ENCODE measurements at regions not wholly inside any gene's neighbourhood (a gene's known extent, or its start where the extent isn't known, plus 50 kb on each side); places are given as distances from the start of the nearest gene placed in this dataset.

DNA sequence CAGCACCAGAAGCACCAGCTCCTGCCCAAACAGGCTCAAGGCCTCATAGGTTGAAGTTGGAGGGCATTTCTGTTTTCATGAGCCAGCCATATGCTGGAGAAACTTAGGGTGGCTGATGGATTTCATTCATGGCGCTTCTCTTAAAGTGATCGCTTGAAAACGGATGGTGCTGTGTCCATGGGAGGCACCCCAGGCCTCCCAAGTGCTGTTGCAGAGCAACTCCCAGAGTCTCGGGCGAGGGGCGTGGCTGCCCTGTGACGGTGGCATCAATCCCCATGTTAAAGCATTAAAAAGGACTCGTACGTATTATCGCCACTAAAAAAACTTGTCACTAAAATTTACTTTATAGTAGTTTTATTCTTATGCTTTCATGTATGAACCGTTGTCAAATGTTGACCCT lies 128.3 kb downstream of the MRPL36 start:
- no peak for TF ChIP-seq CEBPB (IDR thresholded peaks at IDR 0.05)
- TF ChIP-seq, protein P1, sequence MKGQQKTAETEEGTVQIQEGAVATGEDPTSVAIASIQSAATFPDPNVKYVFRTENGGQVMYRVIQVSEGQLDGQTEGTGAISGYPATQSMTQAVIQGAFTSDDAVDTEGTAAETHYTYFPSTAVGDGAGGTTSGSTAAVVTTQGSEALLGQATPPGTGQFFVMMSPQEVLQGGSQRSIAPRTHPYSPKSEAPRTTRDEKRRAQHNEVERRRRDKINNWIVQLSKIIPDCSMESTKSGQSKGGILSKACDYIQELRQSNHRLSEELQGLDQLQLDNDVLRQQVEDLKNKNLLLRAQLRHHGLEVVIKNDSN (IDR thresholded peaks at IDR 0.05), result no peak
- TF ChIP-seq FOXM1 (IDR thresholded peaks at IDR 0.05; ENCODE audit: borderline replicate concordance, low read depth), result no peak
- TF ChIP-seq NFIC (IDR thresholded peaks at IDR 0.05), result no peak
- TF ChIP-seq TEAD4 (IDR thresholded peaks at IDR 0.05), result no peak
- TF ChIP-seq EGR1 (IDR thresholded peaks at IDR 0.05), result no peak

DNA sequence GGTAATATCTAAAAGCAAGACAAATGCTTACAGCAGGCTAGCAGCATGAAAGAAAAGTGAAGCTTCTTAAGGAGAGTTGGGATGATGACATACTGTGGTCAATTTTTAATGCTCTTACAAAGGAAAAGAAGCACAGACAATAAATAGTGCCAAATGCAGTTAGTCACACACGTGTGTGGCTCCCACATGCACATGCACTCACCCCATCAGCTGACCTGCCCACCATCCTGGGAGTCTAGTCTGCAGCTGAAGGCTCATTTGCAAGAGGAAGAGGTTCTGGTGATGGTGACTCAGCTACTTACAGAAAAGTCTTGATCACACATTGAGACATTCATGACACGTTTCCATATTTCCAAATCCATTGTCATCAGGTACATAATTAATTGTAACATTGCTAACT lies 129.3 kb downstream of the MRPL36 start:
- TF ChIP-seq FOXM1 (IDR thresholded peaks at IDR 0.05; ENCODE audit: borderline replicate concordance, low read depth) (no peak), YY1 (IDR thresholded peaks at IDR 0.05; ENCODE audit: low read depth) (no peak)
- TF ChIP-seq, protein P2, sequence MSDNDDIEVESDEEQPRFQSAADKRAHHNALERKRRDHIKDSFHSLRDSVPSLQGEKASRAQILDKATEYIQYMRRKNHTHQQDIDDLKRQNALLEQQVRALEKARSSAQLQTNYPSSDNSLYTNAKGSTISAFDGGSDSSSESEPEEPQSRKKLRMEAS (IDR thresholded peaks at IDR 0.05), result no peak

DNA sequence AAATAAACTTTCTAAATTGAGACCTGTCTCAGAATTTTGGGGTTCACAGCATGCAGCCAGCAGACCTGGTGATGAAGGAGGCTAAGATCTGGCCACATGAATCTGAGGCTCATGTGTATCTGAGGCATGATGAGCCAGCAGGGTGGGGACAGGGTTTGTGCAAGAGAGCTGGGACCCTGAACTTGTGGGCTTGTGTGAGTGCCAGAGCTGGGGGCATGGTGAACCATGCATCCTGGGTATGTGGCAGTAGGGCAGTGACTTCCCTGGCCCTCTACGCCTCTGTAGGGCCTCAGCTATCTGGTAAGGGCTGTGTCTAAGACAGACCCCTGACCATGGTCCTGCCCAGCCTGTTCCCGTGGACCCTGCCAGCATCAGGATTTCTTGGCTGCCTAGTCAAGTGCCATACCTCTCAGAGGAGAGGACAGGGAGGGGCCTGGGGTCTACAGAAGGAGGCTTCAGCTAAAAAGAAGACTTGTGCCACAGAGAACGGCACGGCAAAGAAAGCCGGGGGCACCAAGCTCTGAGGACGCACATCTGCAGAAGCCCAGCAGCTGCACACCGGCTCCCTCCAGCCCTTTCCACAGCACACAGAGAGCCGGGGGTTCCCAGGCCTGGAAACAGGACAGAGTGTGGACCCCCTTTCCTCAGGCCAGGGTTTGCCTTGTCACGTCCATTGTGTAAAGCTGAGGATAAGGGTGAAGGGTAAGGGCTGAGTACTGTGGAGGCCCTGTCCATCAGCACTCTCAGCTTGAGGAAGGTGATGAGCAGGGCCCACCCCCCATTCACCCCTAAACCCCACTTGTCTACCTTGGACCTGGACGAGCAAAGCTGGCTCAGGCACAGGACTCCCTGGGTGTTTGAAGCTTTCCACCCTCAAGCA lies 130.1 kb downstream of the MRPL36 start:
- TF ChIP-seq CEBPB (IDR thresholded peaks at IDR 0.05) (no peak), TAF1 (IDR thresholded peaks at IDR 0.05; ENCODE audit: low read depth) (no peak)
- TF ChIP-seq, protein P3, sequence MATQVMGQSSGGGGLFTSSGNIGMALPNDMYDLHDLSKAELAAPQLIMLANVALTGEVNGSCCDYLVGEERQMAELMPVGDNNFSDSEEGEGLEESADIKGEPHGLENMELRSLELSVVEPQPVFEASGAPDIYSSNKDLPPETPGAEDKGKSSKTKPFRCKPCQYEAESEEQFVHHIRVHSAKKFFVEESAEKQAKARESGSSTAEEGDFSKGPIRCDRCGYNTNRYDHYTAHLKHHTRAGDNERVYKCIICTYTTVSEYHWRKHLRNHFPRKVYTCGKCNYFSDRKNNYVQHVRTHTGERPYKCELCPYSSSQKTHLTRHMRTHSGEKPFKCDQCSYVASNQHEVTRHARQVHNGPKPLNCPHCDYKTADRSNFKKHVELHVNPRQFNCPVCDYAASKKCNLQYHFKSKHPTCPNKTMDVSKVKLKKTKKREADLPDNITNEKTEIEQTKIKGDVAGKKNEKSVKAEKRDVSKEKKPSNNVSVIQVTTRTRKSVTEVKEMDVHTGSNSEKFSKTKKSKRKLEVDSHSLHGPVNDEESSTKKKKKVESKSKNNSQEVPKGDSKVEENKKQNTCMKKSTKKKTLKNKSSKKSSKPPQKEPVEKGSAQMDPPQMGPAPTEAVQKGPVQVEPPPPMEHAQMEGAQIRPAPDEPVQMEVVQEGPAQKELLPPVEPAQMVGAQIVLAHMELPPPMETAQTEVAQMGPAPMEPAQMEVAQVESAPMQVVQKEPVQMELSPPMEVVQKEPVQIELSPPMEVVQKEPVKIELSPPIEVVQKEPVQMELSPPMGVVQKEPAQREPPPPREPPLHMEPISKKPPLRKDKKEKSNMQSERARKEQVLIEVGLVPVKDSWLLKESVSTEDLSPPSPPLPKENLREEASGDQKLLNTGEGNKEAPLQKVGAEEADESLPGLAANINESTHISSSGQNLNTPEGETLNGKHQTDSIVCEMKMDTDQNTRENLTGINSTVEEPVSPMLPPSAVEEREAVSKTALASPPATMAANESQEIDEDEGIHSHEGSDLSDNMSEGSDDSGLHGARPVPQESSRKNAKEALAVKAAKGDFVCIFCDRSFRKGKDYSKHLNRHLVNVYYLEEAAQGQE (IDR thresholded peaks at IDR 0.05; ENCODE audit: low read depth), result peak; percentile 67

DNA sequence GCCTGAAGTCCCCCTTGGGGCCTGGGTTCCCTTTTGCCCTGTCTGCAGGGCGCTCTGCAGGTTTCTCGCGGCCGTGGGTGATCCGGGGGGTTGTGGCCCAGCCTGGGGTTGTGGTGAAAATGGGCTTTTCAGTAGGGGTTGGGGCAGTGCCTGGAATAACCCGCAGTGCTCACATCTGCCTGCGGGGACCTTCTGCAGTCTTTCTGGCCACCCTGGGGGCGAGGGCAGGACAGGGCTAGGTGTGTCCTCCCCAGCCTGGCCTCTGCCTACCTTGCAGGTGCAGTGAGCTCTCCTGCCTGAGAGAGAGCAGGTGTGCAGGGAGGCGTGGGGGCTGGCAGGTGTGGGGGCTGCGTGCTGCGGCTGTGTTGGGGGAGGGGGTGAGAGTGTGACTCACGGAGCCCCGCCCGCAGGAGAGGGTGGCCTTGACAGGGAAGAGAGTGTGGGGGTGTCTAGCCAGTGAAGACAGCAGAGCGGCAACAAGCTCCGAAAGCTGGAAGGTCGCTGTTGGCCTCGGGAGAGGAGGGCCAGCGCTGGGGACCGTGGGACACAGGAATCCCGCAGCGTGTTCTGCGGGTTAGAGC lies 131.4 kb downstream of the MRPL36 start:
- TF ChIP-seq NFIC (IDR thresholded peaks at IDR 0.05) (no peak), EP300 (IDR thresholded peaks at IDR 0.05; ENCODE audit: borderline replicate concordance) (no peak), ZBTB7A (IDR thresholded peaks at IDR 0.05; ENCODE audit: low read depth) (no peak), TAF1 (IDR thresholded peaks at IDR 0.05; ENCODE audit: low read depth) (no peak), CEBPB (IDR thresholded peaks at IDR 0.05) (no peak), RAD21 (IDR thresholded peaks at IDR 0.05; ENCODE audit: low read depth) (no peak), TCF12 (IDR thresholded peaks at IDR 0.05; ENCODE audit: low read depth) (no peak), YY1 (IDR thresholded peaks at IDR 0.05; ENCODE audit: low read depth) (no peak), CREB1 (IDR thresholded peaks at IDR 0.05; ENCODE audit: low read depth) (no peak), TEAD4 (IDR thresholded peaks at IDR 0.05) (no peak), FOXM1 (IDR thresholded peaks at IDR 0.05; ENCODE audit: borderline replicate concordance, low read depth) (no peak), EGR1 (IDR thresholded peaks at IDR 0.05) (no peak)
- TF ChIP-seq, protein P3 (IDR thresholded peaks at IDR 0.05; ENCODE audit: low read depth), result no peak
- TF ChIP-seq, protein P1 (IDR thresholded peaks at IDR 0.05), result no peak
- TF ChIP-seq, protein P2 (IDR thresholded peaks at IDR 0.05), result no peak

DNA sequence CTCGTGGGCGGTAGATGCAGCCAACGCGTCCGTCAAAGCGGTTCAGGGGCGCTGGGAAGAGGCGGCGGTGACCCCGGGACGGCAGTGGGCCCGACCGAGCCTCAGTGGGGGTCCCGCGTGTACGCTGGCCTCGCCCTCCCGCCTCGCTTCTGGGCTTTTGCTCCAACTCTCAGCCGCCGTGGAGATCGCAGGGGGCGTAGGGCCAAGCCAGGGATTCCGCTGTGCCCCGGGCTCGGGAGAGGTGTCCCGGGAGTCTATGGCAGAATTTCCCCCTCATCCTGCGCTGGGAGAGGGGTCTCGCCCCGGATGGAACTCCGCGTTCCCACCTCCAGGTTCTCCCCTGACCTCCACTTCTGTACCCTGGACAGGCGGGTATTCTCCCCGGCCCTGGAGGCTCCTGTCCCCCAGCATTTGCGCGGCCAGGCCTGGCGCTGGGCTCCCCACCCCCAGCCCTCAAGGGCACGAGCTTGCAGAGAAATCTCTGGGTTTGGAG lies 131.9 kb downstream of the MRPL36 start:
- TF ChIP-seq NFIC (IDR thresholded peaks at IDR 0.05), result no peak
- no peak for TF ChIP-seq ZBTB7A (IDR thresholded peaks at IDR 0.05; ENCODE audit: low read depth)
- no peak for TF ChIP-seq RAD21 (IDR thresholded peaks at IDR 0.05; ENCODE audit: low read depth)
- TF ChIP-seq TCF12 (IDR thresholded peaks at IDR 0.05; ENCODE audit: low read depth), result no peak
- TF ChIP-seq, protein P1 (IDR thresholded peaks at IDR 0.05), result no peak
- no peak for TF ChIP-seq CEBPB (IDR thresholded peaks at IDR 0.05)
- no peak for TF ChIP-seq EGR1 (IDR thresholded peaks at IDR 0.05)
